NB4 (cell line): ENCODE measurements at regions not wholly inside any gene's neighbourhood (a gene's known extent, or its start where the extent isn't known, plus 50 kb on each side); places are given as distances from the start of the nearest gene placed in this dataset.
"Not testable (repeated sequence)": the region's sequence is repeated elsewhere in the genome, so short reads cannot be mapped to it uniquely, and the experiment has no call there.

Experiments used
- MYC ChIP-seq: IDR thresholded peaks from 2 replicates; pipeline ENCODE4 v1.6.1; 2011; ENCODE audit warnings: low read depth, low read length
- TF ChIP-seq, protein P1 (sequence below): IDR thresholded peaks from one replicate; pipeline ENCODE4 v1.5.1; 2012; ENCODE audit warnings: low read depth, low read length

DNA sequence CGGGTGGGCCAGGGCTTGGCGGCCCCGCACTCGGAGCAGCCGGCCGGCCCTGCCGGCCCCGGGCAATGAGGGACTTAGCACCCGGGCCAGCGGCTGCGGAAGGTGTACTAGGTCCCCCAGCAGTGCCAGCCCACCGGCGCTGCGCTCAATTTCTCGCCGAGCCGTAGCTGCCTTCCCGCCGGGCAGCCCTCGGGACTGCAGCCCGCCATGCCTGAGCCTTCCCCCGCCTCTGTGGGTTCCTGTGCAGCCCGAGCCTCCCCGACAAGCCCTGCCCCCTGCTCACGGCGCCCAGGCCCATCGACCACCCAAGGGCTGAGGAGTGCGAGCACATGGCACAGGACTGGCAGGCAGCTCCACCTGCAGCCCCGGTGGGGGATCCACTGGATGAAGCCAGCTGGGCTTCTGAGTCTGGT is 63.8 kb downstream of the KPNA2 start:
- TF ChIP-seq, protein P1, sequence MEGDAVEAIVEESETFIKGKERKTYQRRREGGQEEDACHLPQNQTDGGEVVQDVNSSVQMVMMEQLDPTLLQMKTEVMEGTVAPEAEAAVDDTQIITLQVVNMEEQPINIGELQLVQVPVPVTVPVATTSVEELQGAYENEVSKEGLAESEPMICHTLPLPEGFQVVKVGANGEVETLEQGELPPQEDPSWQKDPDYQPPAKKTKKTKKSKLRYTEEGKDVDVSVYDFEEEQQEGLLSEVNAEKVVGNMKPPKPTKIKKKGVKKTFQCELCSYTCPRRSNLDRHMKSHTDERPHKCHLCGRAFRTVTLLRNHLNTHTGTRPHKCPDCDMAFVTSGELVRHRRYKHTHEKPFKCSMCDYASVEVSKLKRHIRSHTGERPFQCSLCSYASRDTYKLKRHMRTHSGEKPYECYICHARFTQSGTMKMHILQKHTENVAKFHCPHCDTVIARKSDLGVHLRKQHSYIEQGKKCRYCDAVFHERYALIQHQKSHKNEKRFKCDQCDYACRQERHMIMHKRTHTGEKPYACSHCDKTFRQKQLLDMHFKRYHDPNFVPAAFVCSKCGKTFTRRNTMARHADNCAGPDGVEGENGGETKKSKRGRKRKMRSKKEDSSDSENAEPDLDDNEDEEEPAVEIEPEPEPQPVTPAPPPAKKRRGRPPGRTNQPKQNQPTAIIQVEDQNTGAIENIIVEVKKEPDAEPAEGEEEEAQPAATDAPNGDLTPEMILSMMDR: not testable (repeated sequence)
- TF ChIP-seq MYC: not testable (repeated sequence)
